ENCODE measurements at regions not wholly inside any gene's neighbourhood (a gene's known extent, or its start where the extent isn't known, plus 50 kb on each side); places are given as distances from the start of the nearest gene placed in this dataset.

- H3K23ac ChIP-seq (ENCODE audit: insufficient read length) = no peak overlapping the region
- H2AK5ac ChIP-seq (ENCODE audit: low read depth, low read length) = no peak overlapping the region
- WGBS, 2 experiments (ENCODE audit: extremely low coverage in 1 of 2, insufficient coverage in 1 of 2, insufficient read length in 1 of 2, insufficient replicate concordance in 2 of 2, low coverage in 1 of 2, low lambda C conversion rate in 2 of 2, missing lambda C conversion rate in 1 of 2) = 94% methylated on average over 2 of the region's 2 CpGs; no CpG with 5 or more reads in 1 of the 2 experiments
- no peak for DNase-seq (ENCODE audit: low read depth in 1 of 2, low spot score in 2 of 2)
- H3K4ac ChIP-seq (replicated peaks; ENCODE audit: insufficient read length, low read depth, low read length) = no peak overlapping the region
- H4K20me1 ChIP-seq (replicated peaks in 1 of 2; ENCODE audit: control insufficient read depth in 1 of 2, insufficient read depth in 2 of 2, low read length in 2 of 2) = no peaks in the 10 kb centered on the region
- H3K4me1 ChIP-seq (replicated peaks in 1 of 4; ENCODE audit: control insufficient read depth in 3 of 4, insufficient read depth in 4 of 4, low read length in 3 of 4) = no peaks in the 10 kb centered on the region
- H4K5ac ChIP-seq (ENCODE audit: insufficient read length, low read depth, low read length) = no peak overlapping the region
- no peaks in the 10 kb centered on the region for H3K79me2 ChIP-seq (ENCODE audit: control insufficient read depth in 1 of 2, insufficient read depth in 2 of 2, low read length in 2 of 2)
- no peak overlapping the region for H3K27ac ChIP-seq (ENCODE audit: low read depth, low read length)
- no peak overlapping the region for H2BK12ac ChIP-seq (ENCODE audit: low read depth, low read length)
- TF ChIP-seq TAF7 (optimal IDR thresholded peaks at IDR 0.05; ENCODE audit: borderline replicate concordance, low read depth, low read length) (no peak), BCL11A (IDR thresholded peaks at IDR 0.05; ENCODE audit: low read depth in 2 of 2, low read length in 2 of 2) (no peak), CHD2 (IDR thresholded peaks at IDR 0.05; ENCODE audit: low read length) (no peak), POLR2AphosphoS5 (IDR thresholded peaks at IDR 0.05; ENCODE audit: low read depth, low read length) (no peak), RXRA (IDR thresholded peaks at IDR 0.05; ENCODE audit: insufficient read depth, low read depth, low read length) (no peak), E2F6 (IDR thresholded peaks at IDR 0.05) (no peak), FOSL1 (IDR thresholded peaks at IDR 0.05; ENCODE audit: insufficient read depth, low read depth, low read length) (no peak), KDM4A (IDR thresholded peaks at IDR 0.05; ENCODE audit: low read depth, low read length, severe bottlenecking) (no peak), RAD21 (IDR thresholded peaks at IDR 0.05 in 1 of 2, conservative IDR thresholded peaks at IDR 0.05 in 1 of 2; ENCODE audit: low read depth in 2 of 2, low read length in 2 of 2) (no peak)
- CTCF ChIA-PET (ENCODE audit: partially characterized antibody) = no interaction called here
- H3K36me3 ChIP-seq (ENCODE audit: control insufficient read depth in 2 of 4, insufficient read depth in 4 of 4, low read length in 3 of 4) = no peaks in the 10 kb centered on the region
- no peak overlapping the region for H3K9ac ChIP-seq (replicated peaks in 1 of 4; ENCODE audit: extremely low read depth in 1 of 4, low read depth in 3 of 4, low read length in 3 of 4)
- POLR2A ChIA-PET (ENCODE audit: partially characterized antibody) = no interaction called here
- H2BK15ac ChIP-seq (ENCODE audit: low read length) = no peak overlapping the region
- H4K91ac ChIP-seq (replicated peaks; ENCODE audit: insufficient read length, low read length) = no peak overlapping the region
- H3K4me2 ChIP-seq (ENCODE audit: insufficient read depth in 1 of 2, low read depth in 2 of 2, low read length in 2 of 2) = no peak overlapping the region
- H3K56ac ChIP-seq (replicated peaks; ENCODE audit: insufficient read length, low read depth, low read length) = no peak overlapping the region
- no peaks in the 10 kb centered on the region; the same call in 1 of the 2 replicates for H3K23me2 ChIP-seq (ENCODE audit: low read depth, low read length)
- H2BK20ac ChIP-seq (ENCODE audit: low read length) = no peak overlapping the region
- no peak overlapping the region for H3K14ac ChIP-seq (ENCODE audit: insufficient read length)
- no peak for FAIRE-seq
- H3K18ac ChIP-seq (ENCODE audit: extremely low read depth, low read length) = no peak overlapping the region
- H2BK5ac ChIP-seq (ENCODE audit: low read depth, low read length) = no peak overlapping the region
- no peak overlapping the region for H2BK120ac ChIP-seq (replicated peaks; ENCODE audit: low read depth, low read length)
- no peak overlapping the region for H4K8ac ChIP-seq (ENCODE audit: extremely low read depth, insufficient read depth, low read length)
- H3K9me3 ChIP-seq (ENCODE audit: insufficient read depth in 2 of 2, low read depth in 1 of 2, low read length in 1 of 2) = peaks cover 0 to 4% of the 10 kb centered on the region in 2 experiments; a peak in 1 of 4 replicates
- no peak overlapping the region for H2AFZ ChIP-seq (ENCODE audit: low read length)
- no peaks in the 10 kb centered on the region for H3K27me3 ChIP-seq (replicated peaks in 1 of 4; ENCODE audit: control insufficient read depth in 3 of 4, extremely low read depth in 1 of 4, insufficient read depth in 3 of 4, low read length in 3 of 4)
- no peak overlapping the region for H3K4me3 ChIP-seq (ENCODE audit: extremely low read depth in 1 of 4, insufficient read depth in 2 of 4, low read depth in 3 of 4, low read length in 4 of 4)
- no peaks in the 10 kb centered on the region for H3K79me1 ChIP-seq (ENCODE audit: low read depth, low read length)
These were observed 395.0 kb upstream of the SPOCK3 start for GRCh38 chr4:167629272-167629671.
